Uterus (tissue), 3 donors: ENCODE measurements at regions not wholly inside any gene's neighbourhood (a gene's known extent, or its start where the extent isn't known, plus 50 kb on each side); places are given as distances from the start of the nearest gene placed in this dataset.

ENCODE experiments used
- DNase-seq, 2 donors: peaks; one replicate each; pipeline ENCODE4 v3.0.0-alpha.2; 2019 to 2020
- H3K27ac ChIP-seq, 2 donors: fragments of 200-600 bp; sonication (generic); 1 replicate in 1 of 2; 2 replicates in 1 of 2; pipeline ENCODE4 v1.5.1; 2016 to 2018
- H3K27me3 ChIP-seq, 2 donors: fragments of 200-600 bp; sonication (generic); one replicate each; pipeline ENCODE4 v1.5.1; 2018 to 2019; ENCODE audit warnings: control low read depth in 1 of 2
- H3K36me3 ChIP-seq, 2 donors: fragments of 200-600 bp; sonication (generic); one replicate each; pipeline ENCODE4 v1.5.1; 2019; ENCODE audit warnings: control low read depth in 1 of 2
- H3K4me1 ChIP-seq, 2 donors: fragments of 200-600 bp; sonication (generic); one replicate each; pipeline ENCODE4 v1.5.1; 2018 to 2019; ENCODE audit warnings: control low read depth in 1 of 2
- H3K4me3 ChIP-seq, 2 donors: fragments of 200-600 bp; sonication (generic); 1 replicate in 1 of 2; 2 replicates in 1 of 2; pipeline ENCODE4 v1.5.1; 2018 to 2019; ENCODE audit warnings: mild to moderate bottlenecking in 1 of 2
- H3K9me3 ChIP-seq, 2 donors: fragments of 200-600 bp; sonication (generic); one replicate each; pipeline ENCODE4 v1.5.1; 2019; ENCODE audit warnings: control low read depth in 1 of 2
- POLR2A ChIP-seq, 2 donors: fragments of 450-650 bp; IDR thresholded peaks; one replicate each; pipeline ENCODE4 v1.6.1; 2016; ENCODE audit warnings: antibody characterized with exemption in 2 of 2, mild to moderate bottlenecking in 1 of 2, moderate library complexity in 1 of 2
- intact Hi-C: fragments of 100-400 bp; cut with DNase I; formaldehyde crosslinking; loops from one replicate; pipeline ENCODE4 v1.15.1; 2023; ENCODE audit warnings: low total_unique reads
- TF ChIP-seq, protein P1 (sequence below), 4 experiments: fragments of 200-600 bp in 2 of 4; fragments of 450-650 bp in 2 of 4; sonication (generic) in 2 of 4; IDR thresholded peaks; one replicate each; pipeline ENCODE4 v1.5.1; 2016 to 2019; ENCODE audit warnings: antibody characterized with exemption in 4 of 4, mild to moderate bottlenecking in 2 of 4, moderate library complexity in 1 of 4
- donor health status: DM: yes; HTN: yes; CAD: no.

- DNase-seq = no peak
- Histone ChIP-seq H3K36me3 (no peaks in the 10 kb centered on the region), H3K9me3 (no peaks in the 10 kb centered on the region), H3K27ac (no peak overlapping the region), H3K27me3 (no peaks in the 10 kb centered on the region), H3K4me1 (no peaks in the 10 kb centered on the region), H3K4me3 (no peak overlapping the region)
- intact Hi-C loops = no loop called here
- no peak for TF ChIP-seq POLR2A (IDR thresholded peaks at IDR 0.05)
- TF ChIP-seq, protein P1, sequence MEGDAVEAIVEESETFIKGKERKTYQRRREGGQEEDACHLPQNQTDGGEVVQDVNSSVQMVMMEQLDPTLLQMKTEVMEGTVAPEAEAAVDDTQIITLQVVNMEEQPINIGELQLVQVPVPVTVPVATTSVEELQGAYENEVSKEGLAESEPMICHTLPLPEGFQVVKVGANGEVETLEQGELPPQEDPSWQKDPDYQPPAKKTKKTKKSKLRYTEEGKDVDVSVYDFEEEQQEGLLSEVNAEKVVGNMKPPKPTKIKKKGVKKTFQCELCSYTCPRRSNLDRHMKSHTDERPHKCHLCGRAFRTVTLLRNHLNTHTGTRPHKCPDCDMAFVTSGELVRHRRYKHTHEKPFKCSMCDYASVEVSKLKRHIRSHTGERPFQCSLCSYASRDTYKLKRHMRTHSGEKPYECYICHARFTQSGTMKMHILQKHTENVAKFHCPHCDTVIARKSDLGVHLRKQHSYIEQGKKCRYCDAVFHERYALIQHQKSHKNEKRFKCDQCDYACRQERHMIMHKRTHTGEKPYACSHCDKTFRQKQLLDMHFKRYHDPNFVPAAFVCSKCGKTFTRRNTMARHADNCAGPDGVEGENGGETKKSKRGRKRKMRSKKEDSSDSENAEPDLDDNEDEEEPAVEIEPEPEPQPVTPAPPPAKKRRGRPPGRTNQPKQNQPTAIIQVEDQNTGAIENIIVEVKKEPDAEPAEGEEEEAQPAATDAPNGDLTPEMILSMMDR (IDR thresholded peaks at IDR 0.05) = no peak
Observed at GRCh38 chr15:72866182-72866581, 82.6 kb upstream of the ADPGK start.

- H3K9me3 ChIP-seq = no peaks in the 10 kb centered on the region
- no peak overlapping the region for H3K27ac ChIP-seq
- H3K27me3 ChIP-seq = no peaks in the 10 kb centered on the region
- no peak overlapping the region for H3K4me3 ChIP-seq
- H3K4me1 ChIP-seq = no peaks in the 10 kb centered on the region
- TF ChIP-seq POLR2A (IDR thresholded peaks at IDR 0.05) = no peak
- TF ChIP-seq, protein P1 (IDR thresholded peaks at IDR 0.05) = no peak
- no peaks in the 10 kb centered on the region for H3K36me3 ChIP-seq
- DNase-seq = no peak
- intact Hi-C loops = no loop called here
Observed at GRCh38 chr15:72865486-72865885, 81.9 kb upstream of the ADPGK start.

GRCh38 chr15:72864681-72865080 lies 81.1 kb upstream of the ADPGK start:
- no peak overlapping the region for H3K4me3 ChIP-seq
- H3K9me3 ChIP-seq = no peaks in the 10 kb centered on the region
- H3K36me3 ChIP-seq = no peaks in the 10 kb centered on the region
- no peaks in the 10 kb centered on the region for H3K4me1 ChIP-seq
- TF ChIP-seq POLR2A (IDR thresholded peaks at IDR 0.05) = no peak
- H3K27ac ChIP-seq = no peak overlapping the region
- intact Hi-C loops = no loop called here
- DNase-seq = no peak
- no peaks in the 10 kb centered on the region for H3K27me3 ChIP-seq

DNA sequence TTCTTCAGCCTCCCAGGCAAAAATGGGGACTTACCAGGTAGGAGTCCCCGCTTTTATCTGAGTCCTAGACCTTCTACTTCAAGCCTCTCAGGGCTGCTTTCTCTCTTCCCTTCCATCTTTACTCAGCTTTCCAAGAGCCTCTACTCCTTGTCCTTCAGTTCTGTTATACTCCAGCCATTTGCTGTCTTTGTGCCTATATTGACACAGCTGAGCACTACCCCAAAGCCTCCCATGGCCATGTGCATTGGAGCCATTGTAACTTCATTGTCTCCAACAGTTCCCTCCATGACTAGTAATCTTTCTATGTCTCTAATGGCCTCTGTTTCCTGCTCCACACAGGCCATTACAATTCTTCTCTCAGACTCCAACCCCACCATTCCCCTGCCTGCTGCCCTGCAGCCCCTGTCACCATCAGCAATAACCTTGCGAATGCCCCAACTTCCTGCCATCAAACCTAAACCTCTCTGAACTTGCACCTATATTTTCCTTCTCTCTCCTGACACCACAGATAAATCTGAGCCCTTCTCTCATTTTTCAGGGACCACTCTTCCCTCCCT lies 77.9 kb upstream of the ADPGK start:
- no peaks in the 10 kb centered on the region for H3K4me1 ChIP-seq
- H3K9me3 ChIP-seq = no peaks in the 10 kb centered on the region
- no peaks in the 10 kb centered on the region for H3K36me3 ChIP-seq
- no peaks in the 10 kb centered on the region for H3K27me3 ChIP-seq
- intact Hi-C loops = no loop called here
- TF ChIP-seq POLR2A (IDR thresholded peaks at IDR 0.05) = no peak
- TF ChIP-seq, protein P1 (IDR thresholded peaks at IDR 0.05) = no peak
- H3K4me3 ChIP-seq = no peak overlapping the region
- DNase-seq = no peak
- no peak overlapping the region for H3K27ac ChIP-seq

DNA sequence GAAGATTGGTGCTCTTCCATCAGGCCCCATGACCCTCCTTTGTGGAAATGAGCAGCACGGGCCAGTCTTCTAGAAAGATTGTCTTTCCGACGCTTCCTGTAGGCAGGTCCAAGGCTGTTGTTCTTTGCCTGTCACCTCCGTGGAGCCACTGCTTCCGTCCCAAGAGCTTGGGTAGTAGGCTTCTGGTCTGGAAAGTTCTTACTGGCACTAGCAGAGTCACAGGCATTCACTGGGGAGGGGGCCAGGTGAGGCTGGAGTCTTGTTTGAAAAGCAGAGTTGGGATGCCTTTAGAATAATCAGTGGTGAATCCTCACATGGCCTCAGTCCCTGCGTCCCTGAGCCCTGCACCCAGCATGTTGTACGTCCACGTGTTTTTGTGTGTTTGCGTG lies 76.2 kb upstream of the ADPGK start:
- intact Hi-C loops = no loop called here
- no peak for DNase-seq

More for the DNA sequence above, 76.2 kb upstream of the ADPGK start:
- H3K4me1 ChIP-seq = no peaks in the 10 kb centered on the region
- H3K27me3 ChIP-seq = no peaks in the 10 kb centered on the region
- H3K4me3 ChIP-seq = no peak overlapping the region
- no peak for TF ChIP-seq POLR2A (IDR thresholded peaks at IDR 0.05)
- TF ChIP-seq, protein P1 (IDR thresholded peaks at IDR 0.05) = no peak
- no peaks in the 10 kb centered on the region for H3K9me3 ChIP-seq
- no peak overlapping the region for H3K27ac ChIP-seq
- H3K36me3 ChIP-seq = no peaks in the 10 kb centered on the region
